ENCODE measurements at regions not wholly inside any gene's neighbourhood (a gene's known extent, or its start where the extent isn't known, plus 50 kb on each side); places are given as distances from the start of the nearest gene placed in this dataset.

GRCh38 chr20:51166489-51166888 lies 143.6 kb upstream of the KCNG1 start:
- H3K36me3 ChIP-seq, result no peaks in the 10 kb centered on the region
- DNase-seq (ENCODE audit: low spot score), result no peak
- H3K4me3 ChIP-seq, result no peak overlapping the region
- H3K27ac ChIP-seq, result no peak overlapping the region
- H3K27me3 ChIP-seq, result no peaks in the 10 kb centered on the region
- H3K9me3 ChIP-seq, result peaks cover 0 to 11% of the 10 kb centered on the region in 2 donors
- no peaks in the 10 kb centered on the region for H3K4me1 ChIP-seq
- TF ChIP-seq, protein P1, sequence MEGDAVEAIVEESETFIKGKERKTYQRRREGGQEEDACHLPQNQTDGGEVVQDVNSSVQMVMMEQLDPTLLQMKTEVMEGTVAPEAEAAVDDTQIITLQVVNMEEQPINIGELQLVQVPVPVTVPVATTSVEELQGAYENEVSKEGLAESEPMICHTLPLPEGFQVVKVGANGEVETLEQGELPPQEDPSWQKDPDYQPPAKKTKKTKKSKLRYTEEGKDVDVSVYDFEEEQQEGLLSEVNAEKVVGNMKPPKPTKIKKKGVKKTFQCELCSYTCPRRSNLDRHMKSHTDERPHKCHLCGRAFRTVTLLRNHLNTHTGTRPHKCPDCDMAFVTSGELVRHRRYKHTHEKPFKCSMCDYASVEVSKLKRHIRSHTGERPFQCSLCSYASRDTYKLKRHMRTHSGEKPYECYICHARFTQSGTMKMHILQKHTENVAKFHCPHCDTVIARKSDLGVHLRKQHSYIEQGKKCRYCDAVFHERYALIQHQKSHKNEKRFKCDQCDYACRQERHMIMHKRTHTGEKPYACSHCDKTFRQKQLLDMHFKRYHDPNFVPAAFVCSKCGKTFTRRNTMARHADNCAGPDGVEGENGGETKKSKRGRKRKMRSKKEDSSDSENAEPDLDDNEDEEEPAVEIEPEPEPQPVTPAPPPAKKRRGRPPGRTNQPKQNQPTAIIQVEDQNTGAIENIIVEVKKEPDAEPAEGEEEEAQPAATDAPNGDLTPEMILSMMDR (IDR thresholded peaks at IDR 0.05), result no peak

DNA sequence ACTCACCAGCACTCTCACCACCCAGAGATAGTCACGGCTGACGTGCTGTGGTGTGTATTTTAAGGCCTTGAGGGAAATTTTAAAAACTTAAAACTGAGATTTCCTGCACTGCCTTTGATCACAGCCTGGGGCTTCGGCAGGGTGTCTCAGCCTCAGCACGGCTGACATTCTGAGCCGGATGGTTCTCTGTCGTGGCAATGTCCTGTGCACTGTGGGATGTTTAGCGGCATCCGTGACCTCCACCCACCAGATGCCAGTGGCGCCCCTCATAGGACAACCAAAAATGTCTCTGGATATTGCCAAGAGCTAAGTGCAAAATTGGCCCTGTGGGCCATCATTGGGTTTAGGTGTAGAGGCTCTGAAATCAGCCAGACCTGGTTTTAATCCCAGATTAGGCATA lies 142.2 kb upstream of the KCNG1 start:
- no peak overlapping the region for H3K4me3 ChIP-seq
- H3K4me1 ChIP-seq, result no peaks in the 10 kb centered on the region
- DNase-seq (ENCODE audit: low spot score), result no peak
- H3K27me3 ChIP-seq, result no peaks in the 10 kb centered on the region
- TF ChIP-seq, protein P1 (IDR thresholded peaks at IDR 0.05), result no peak
- H3K9me3 ChIP-seq, result peaks cover 0 to 10% of the 10 kb centered on the region in 2 donors
- H3K36me3 ChIP-seq, result no peaks in the 10 kb centered on the region
- H3K27ac ChIP-seq, result no peak overlapping the region

DNA sequence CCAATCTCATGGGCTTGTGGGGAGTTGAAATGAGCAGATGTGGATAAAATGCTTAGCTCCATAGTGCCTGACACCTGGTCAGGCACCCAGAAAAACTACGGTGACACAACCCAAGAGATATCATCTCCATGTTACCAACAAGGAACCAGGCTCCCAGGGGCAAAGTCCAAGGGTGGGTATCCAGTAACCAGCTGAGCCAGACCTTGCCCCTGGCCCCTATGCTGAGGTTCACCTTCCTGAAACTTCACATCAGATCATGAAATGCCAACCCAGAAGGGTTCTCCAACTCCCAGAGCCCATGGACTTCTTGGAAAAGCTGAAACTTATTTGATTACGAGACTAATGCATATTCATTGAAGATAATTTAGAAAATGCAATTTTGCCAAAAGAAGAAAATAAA lies 141.8 kb upstream of the KCNG1 start:
- no peak overlapping the region for H3K27ac ChIP-seq
- TF ChIP-seq, protein P1 (IDR thresholded peaks at IDR 0.05), result no peak
- H3K9me3 ChIP-seq, result peaks cover 0 to 6% of the 10 kb centered on the region in 2 donors
- no peaks in the 10 kb centered on the region for H3K27me3 ChIP-seq
- DNase-seq (ENCODE audit: low spot score), result no peak
- H3K36me3 ChIP-seq, result no peaks in the 10 kb centered on the region
- no peak overlapping the region for H3K4me3 ChIP-seq
- H3K4me1 ChIP-seq, result no peaks in the 10 kb centered on the region

DNA sequence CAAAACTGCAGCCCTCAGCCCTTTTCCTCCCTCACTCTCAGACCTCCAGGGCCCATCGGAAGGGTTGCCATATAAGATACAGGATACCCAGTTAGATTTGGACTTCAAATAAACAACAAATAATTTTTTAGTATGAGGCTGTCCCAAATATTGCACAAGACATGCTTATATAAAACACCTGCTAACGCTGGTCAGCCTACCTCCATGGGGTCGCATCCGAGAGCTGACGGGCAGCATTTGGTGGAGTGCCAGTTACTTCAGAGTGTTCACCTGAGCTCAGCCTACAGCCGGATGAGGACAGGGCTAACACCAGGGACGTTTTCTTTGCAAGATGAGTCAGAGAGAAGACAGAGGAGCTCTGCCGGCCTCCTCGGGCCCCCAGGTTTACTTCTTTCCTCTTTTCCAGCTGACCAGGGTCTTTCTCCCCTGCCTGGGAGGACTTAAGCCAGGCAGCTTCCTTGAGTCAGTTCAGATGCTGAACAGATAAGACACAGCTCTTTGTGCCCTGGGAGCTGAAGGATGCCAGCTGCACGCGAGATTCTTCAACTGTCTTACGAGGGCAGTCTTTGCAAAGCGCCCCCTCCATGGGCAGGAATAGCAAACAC lies 141.2 kb upstream of the KCNG1 start:
- no peaks in the 10 kb centered on the region for H3K4me1 ChIP-seq
- no peaks in the 10 kb centered on the region for H3K27me3 ChIP-seq
- no peaks in the 10 kb centered on the region for H3K36me3 ChIP-seq
- no peak overlapping the region for H3K4me3 ChIP-seq
- TF ChIP-seq, protein P1 (IDR thresholded peaks at IDR 0.05), result no peak
- H3K27ac ChIP-seq, result no peak overlapping the region
- no peaks in the 10 kb centered on the region for H3K9me3 ChIP-seq
- DNase-seq (ENCODE audit: low spot score), result no peak

- H3K4me3 ChIP-seq, result no peak overlapping the region
- no peaks in the 10 kb centered on the region for H3K27me3 ChIP-seq
- DNase-seq (ENCODE audit: low spot score), result no peak
Observed at GRCh38 chr20:51162015-51162414, 139.1 kb upstream of the KCNG1 start.

More at GRCh38 chr20:51162015-51162414, 139.1 kb upstream of the KCNG1 start:
- no peaks in the 10 kb centered on the region for H3K36me3 ChIP-seq
- TF ChIP-seq, protein P1 (IDR thresholded peaks at IDR 0.05), result no peak
- H3K4me1 ChIP-seq, result peaks cover 0 to 3% of the 10 kb centered on the region in 2 donors
- no peaks in the 10 kb centered on the region for H3K9me3 ChIP-seq
- H3K27ac ChIP-seq, result no peak overlapping the region

Measured in right atrium auricular region (tissue), 2 donors.